Naive thymus-derived CD8-positive, alpha-beta T cell (primary cell): ENCODE measurements at regions not wholly inside any gene's neighbourhood (a gene's known extent, or its start where the extent isn't known, plus 50 kb on each side); places are given as distances from the start of the nearest gene placed in this dataset.
"Not testable (repeated sequence)": the region's sequence is repeated elsewhere in the genome, so short reads cannot be mapped to it uniquely, and the experiment has no call there.

ENCODE experiments used
- ATAC-seq, 2 donors: fragments of 150-1000 bp; cut with Tn5 transposase in 1 of 2; sonication (Bioruptor Pico), chemical (Tn5 transposase) in 1 of 2; 1 replicate in 1 of 2; 2 replicates in 1 of 2; pipeline ENCODE4 v1.10.0; 2021; ENCODE audit warnings: mild to moderate bottlenecking in 2 of 2, moderate library complexity in 2 of 2
- POLR2A ChIA-PET: fragments of 350-600 bp; sonication (Branson Sonifier 250); formaldehyde crosslinking; loops from one replicate; lab custom pipeline; 2021; ENCODE audit warnings: antibody characterized with exemption; lab: Charles Lee
- DNase-seq, 10 donors: peaks; one replicate each; pipeline versions ENCODE4 v3.0.0 to v3.0.0-alpha.2; 2020 to 2022
- H3K27ac Mint-ChIP-seq, 10 donors: one replicate each; pipeline ENCODE4 v1.8.0; 2020 to 2022; ENCODE audit warnings: mild to moderate bottlenecking in 10 of 10, mixed read lengths in 10 of 10, moderate library complexity in 4 of 10, inconsistent platforms in 1 of 10
- H3K27me3 Mint-ChIP-seq, 5 donors: one replicate each; pipeline ENCODE4 v1.8.0; 2021 to 2022; ENCODE audit warnings: mixed read lengths in 5 of 5
- H3K36me3 Mint-ChIP-seq, 3 donors: one replicate each; pipeline ENCODE4 v1.8.0; 2020 to 2022; ENCODE audit warnings: mixed read lengths in 3 of 3, mild to moderate bottlenecking in 2 of 3, inconsistent platforms in 1 of 3
- H3K4me1 Mint-ChIP-seq, 4 donors: one replicate each; pipeline ENCODE4 v1.8.0; 2021 to 2022; ENCODE audit warnings: mixed read lengths in 4 of 4
- H3K4me3 Mint-ChIP-seq, 10 donors: one replicate each; pipeline ENCODE4 v1.8.0; 2020 to 2022; ENCODE audit warnings: mild to moderate bottlenecking in 10 of 10, mixed read lengths in 10 of 10, moderate library complexity in 6 of 10, inconsistent platforms in 1 of 10
- H3K9me3 Mint-ChIP-seq, 9 donors: one replicate each; pipeline ENCODE4 v1.8.0; 2020 to 2022; ENCODE audit warnings: mixed read lengths in 9 of 9, mild to moderate bottlenecking in 3 of 9, inconsistent platforms in 1 of 9, moderate library complexity in 1 of 9

- H3K9me3 Mint-ChIP-seq: peaks cover 4 to 37% (median 18%) of the 10 kb centered on the region in 9 donors
- POLR2A ChIA-PET: no interaction called here
- no peak overlapping the region for H3K27ac Mint-ChIP-seq
Measured at GRCh38 chr2:116238511-116238910, 1576.0 kb upstream of the DDX18 start.

GRCh38 chr2:116250376-116250775, 1564.1 kb upstream of the DDX18 start:
- Mint-ChIP-seq H3K4me1 (no peaks in the 10 kb centered on the region), H3K36me3 (peaks cover 0 to 15% (median 0%) of the 10 kb centered on the region in 3 donors), H3K9me3 (peaks cover 10 to 41% (median 21%) of the 10 kb centered on the region in 9 donors), H3K27me3 (no peaks in the 10 kb centered on the region), H3K4me3 (no peak overlapping the region), H3K27ac (no peak overlapping the region)
- POLR2A ChIA-PET: no interaction called here
- ATAC-seq (no peak), DNase-seq (no peak)

More at GRCh38 chr2:116238511-116238910, 1576.0 kb upstream of the DDX18 start:
- H3K4me3 Mint-ChIP-seq: no peak overlapping the region
- H3K36me3 Mint-ChIP-seq: peaks cover 0 to 12% (median 0%) of the 10 kb centered on the region in 3 donors
- no peak for ATAC-seq
- no peaks in the 10 kb centered on the region for H3K4me1 Mint-ChIP-seq
- H3K27me3 Mint-ChIP-seq: no peaks in the 10 kb centered on the region
- no peak for DNase-seq

- Mint-ChIP-seq H3K4me3 (no peak overlapping the region), H3K27me3 (no peaks in the 10 kb centered on the region), H3K36me3 (peaks cover 0 to 12% (median 0%) of the 10 kb centered on the region in 3 donors), H3K4me1 (no peaks in the 10 kb centered on the region), H3K9me3 (peaks cover 0 to 42% (median 21%) of the 10 kb centered on the region in 9 donors), H3K27ac (no peak overlapping the region)
- no peak for ATAC-seq
- DNase-seq: no peak
- POLR2A ChIA-PET: no interaction called here
Measured at GRCh38 chr2:116264872-116265271, 1549.6 kb upstream of the DDX18 start.

- no peak for ATAC-seq
- POLR2A ChIA-PET: no interaction called here
- Mint-ChIP-seq H3K9me3 (peaks cover 5 to 16% (median 11%) of the 10 kb centered on the region in 9 donors), H3K27me3 (no peaks in the 10 kb centered on the region), H3K4me1 (no peaks in the 10 kb centered on the region), H3K36me3 (no peaks in the 10 kb centered on the region), H3K27ac (no peak overlapping the region), H3K4me3 (no peak overlapping the region)
- DNase-seq: no peak
Measured at GRCh38 chr2:116269040-116269439, 1545.5 kb upstream of the DDX18 start.

GRCh38 chr2:116304328-116304727, 1510.2 kb upstream of the DDX18 start:
- no peak overlapping the region for H3K27ac Mint-ChIP-seq
- POLR2A ChIA-PET: no interaction called here
- no peak overlapping the region for H3K4me3 Mint-ChIP-seq
- H3K27me3 Mint-ChIP-seq: no peaks in the 10 kb centered on the region
- no peaks in the 10 kb centered on the region for H3K4me1 Mint-ChIP-seq
- ATAC-seq (no peak), DNase-seq (no peak)
- H3K36me3 Mint-ChIP-seq: no peaks in the 10 kb centered on the region
- H3K9me3 Mint-ChIP-seq: peaks cover 0 to 35% (median 4%) of the 10 kb centered on the region in 9 donors

GRCh38 chr2:116317111-116317510, 1497.4 kb upstream of the DDX18 start:
- H3K27ac Mint-ChIP-seq: no peak overlapping the region
- peaks cover 0 to 8% (median 0%) of the 10 kb centered on the region in 3 donors for H3K36me3 Mint-ChIP-seq
- H3K4me3 Mint-ChIP-seq: no peak overlapping the region
- peaks cover 3 to 32% (median 8%) of the 10 kb centered on the region in 9 donors for H3K9me3 Mint-ChIP-seq
- DNase-seq (no peak), ATAC-seq (no peak)
- H3K4me1 Mint-ChIP-seq: no peaks in the 10 kb centered on the region
- H3K27me3 Mint-ChIP-seq: no peaks in the 10 kb centered on the region
- POLR2A ChIA-PET: no interaction called here

GRCh38 chr2:116318551-116318950, 1495.9 kb upstream of the DDX18 start:
- POLR2A ChIA-PET, H3K27me3 Mint-ChIP-seq, DNase-seq, H3K4me3 Mint-ChIP-seq, ATAC-seq, H3K4me1 Mint-ChIP-seq, H3K27ac Mint-ChIP-seq, H3K36me3 Mint-ChIP-seq: not testable (repeated sequence)
- peaks cover 3 to 32% (median 8%) of the 10 kb centered on the region in 9 donors for H3K9me3 Mint-ChIP-seq

- H3K4me3 Mint-ChIP-seq: no peak overlapping the region
Measured at GRCh38 chr2:116319001-116319400, 1495.5 kb upstream of the DDX18 start.

GRCh38 chr2:116319935-116320334, 1494.6 kb upstream of the DDX18 start:
- no peak overlapping the region for H3K4me3 Mint-ChIP-seq
- no peaks in the 10 kb centered on the region for H3K27me3 Mint-ChIP-seq
- peaks cover 0 to 8% (median 0%) of the 10 kb centered on the region in 3 donors for H3K36me3 Mint-ChIP-seq
- H3K4me1 Mint-ChIP-seq: no peaks in the 10 kb centered on the region
- no peak overlapping the region for H3K27ac Mint-ChIP-seq
- peaks cover 2 to 39% (median 12%) of the 10 kb centered on the region in 9 donors for H3K9me3 Mint-ChIP-seq
- POLR2A ChIA-PET: no interaction called here
- no peak for ATAC-seq
- no peak for DNase-seq

More at GRCh38 chr2:116319001-116319400, 1495.5 kb upstream of the DDX18 start:
- Mint-ChIP-seq H3K36me3 (peaks cover 0 to 8% (median 0%) of the 10 kb centered on the region in 3 donors), H3K4me1 (no peaks in the 10 kb centered on the region), H3K27ac (no peak overlapping the region), H3K27me3 (no peaks in the 10 kb centered on the region), H3K9me3 (peaks cover 0 to 30% (median 8%) of the 10 kb centered on the region in 9 donors)
- POLR2A ChIA-PET: no interaction called here
- no peak for DNase-seq
- ATAC-seq: no peak

- H3K4me3 Mint-ChIP-seq: no peak overlapping the region
- H3K4me1 Mint-ChIP-seq: no peaks in the 10 kb centered on the region
- peaks cover 3 to 41% (median 19%) of the 10 kb centered on the region in 9 donors for H3K9me3 Mint-ChIP-seq
- H3K36me3 Mint-ChIP-seq: no peaks in the 10 kb centered on the region
- POLR2A ChIA-PET: no interaction called here
- no peak overlapping the region for H3K27ac Mint-ChIP-seq
- no peaks in the 10 kb centered on the region for H3K27me3 Mint-ChIP-seq
- ATAC-seq (no peak), DNase-seq (no peak)
Measured at GRCh38 chr2:116329280-116329679, 1485.2 kb upstream of the DDX18 start.

- no peaks in the 10 kb centered on the region for H3K27me3 Mint-ChIP-seq
- no peak overlapping the region for H3K27ac Mint-ChIP-seq
- no peak overlapping the region for H3K4me3 Mint-ChIP-seq
- DNase-seq: no peak
- POLR2A ChIA-PET: no interaction called here
- no peaks in the 10 kb centered on the region for H3K36me3 Mint-ChIP-seq
- H3K4me1 Mint-ChIP-seq: no peaks in the 10 kb centered on the region
- H3K9me3 Mint-ChIP-seq: peaks cover 2 to 36% (median 11%) of the 10 kb centered on the region in 9 donors
- no peak for ATAC-seq
Measured at GRCh38 chr2:116340690-116341089, 1473.8 kb upstream of the DDX18 start.

- DNase-seq (no peak), ATAC-seq (no peak)
- Mint-ChIP-seq H3K27ac (no peak overlapping the region), H3K4me3 (no peak overlapping the region), H3K9me3 (peaks cover 3 to 39% (median 17%) of the 10 kb centered on the region in 9 donors), H3K36me3 (no peaks in the 10 kb centered on the region), H3K4me1 (no peaks in the 10 kb centered on the region), H3K27me3 (no peaks in the 10 kb centered on the region)
- POLR2A ChIA-PET: no interaction called here
Measured at GRCh38 chr2:116366212-116366611, 1448.3 kb upstream of the DDX18 start.

GRCh38 chr2:116378786-116379185, 1435.7 kb upstream of the DDX18 start:
- Mint-ChIP-seq H3K27ac (no peak overlapping the region), H3K27me3 (no peaks in the 10 kb centered on the region), H3K4me1 (no peaks in the 10 kb centered on the region), H3K4me3 (no peak overlapping the region), H3K9me3 (peaks cover 6 to 50% (median 22%) of the 10 kb centered on the region in 9 donors), H3K36me3 (peaks cover 0 to 9% (median 0%) of the 10 kb centered on the region in 3 donors)
- DNase-seq (no peak), ATAC-seq (no peak)
- POLR2A ChIA-PET: no interaction called here

GRCh38 chr2:116411211-116411610, 1403.3 kb upstream of the DDX18 start:
- ATAC-seq: no peak
- POLR2A ChIA-PET: no interaction called here
- no peak for DNase-seq
- Mint-ChIP-seq H3K9me3 (peaks cover 11 to 58% (median 19%) of the 10 kb centered on the region in 9 donors), H3K27me3 (no peaks in the 10 kb centered on the region), H3K36me3 (no peaks in the 10 kb centered on the region), H3K4me3 (no peak overlapping the region), H3K4me1 (peaks cover 0 to 1% (median 0%) of the 10 kb centered on the region in 4 donors), H3K27ac (no peak overlapping the region)
